NCI-H345 treated with DMSO at 0.1 percent for 48 hours (cell line): ENCODE measurements at regions not wholly inside any gene's neighbourhood (a gene's known extent, or its start where the extent isn't known, plus 50 kb on each side); places are given as distances from the start of the nearest gene placed in this dataset.

Source experiments
- DNase-seq: peaks from one replicate; lab custom pipeline; 2025; ENCODE audit not compliant: unreplicated experiment; lab: John Stamatoyannopoulos, UW

- no peak for DNase-seq
Measured at GRCh38 chr13:78787190-78787589, 128.2 kb upstream of the OBI1 start.

- no peak for DNase-seq
Measured at GRCh38 chr13:78786459-78786858, 127.5 kb upstream of the OBI1 start.

- no peak for DNase-seq
Measured at GRCh38 chr13:78785764-78786163, 126.8 kb upstream of the OBI1 start.

GRCh38 chr13:78784014-78784750, 125.2 kb upstream of the OBI1 start:
- DNase-seq = no peak

- DNase-seq = no peak
Measured at GRCh38 chr13:78780708-78781107, 121.8 kb upstream of the OBI1 start.

- no peak for DNase-seq
Measured at GRCh38 chr13:78779608-78780007, 120.7 kb upstream of the OBI1 start.

- no peak for DNase-seq
Measured at GRCh38 chr13:78777976-78778375, 119.0 kb upstream of the OBI1 start.

- DNase-seq = no peak
Measured at GRCh38 chr13:78777396-78777795, 118.4 kb upstream of the OBI1 start.

GRCh38 chr13:78772933-78773332, 114.0 kb upstream of the OBI1 start:
- DNase-seq = no peak

- no peak for DNase-seq
Measured at GRCh38 chr13:78770601-78771000, 111.6 kb upstream of the OBI1 start.

- DNase-seq = no peak
Measured at GRCh38 chr13:78768950-78769349, 110.0 kb upstream of the OBI1 start.

- DNase-seq = no peak
Measured at GRCh38 chr13:78764665-78765064, 105.7 kb upstream of the OBI1 start.

GRCh38 chr13:78762825-78763224, 103.9 kb upstream of the OBI1 start:
- no peak for DNase-seq

GRCh38 chr13:78759704-78760103, 100.7 kb upstream of the OBI1 start:
- DNase-seq = no peak

- no peak for DNase-seq
Measured at GRCh38 chr13:78758549-78758948, 99.6 kb upstream of the OBI1 start.

- no peak for DNase-seq
Measured at GRCh38 chr13:78753435-78753834, 94.5 kb upstream of the OBI1 start.

- DNase-seq = no peak
Measured at GRCh38 chr13:78750735-78751134, 91.8 kb upstream of the OBI1 start.

- no peak for DNase-seq
Measured at GRCh38 chr13:78743973-78744372, 85.0 kb upstream of the OBI1 start.

GRCh38 chr13:78742659-78743058, 83.7 kb upstream of the OBI1 start:
- DNase-seq = no peak

GRCh38 chr13:78736142-78736541, 77.2 kb upstream of the OBI1 start:
- DNase-seq = no peak

- no peak for DNase-seq
Measured at GRCh38 chr13:78732445-78733017, 73.6 kb upstream of the OBI1 start.

GRCh38 chr13:78722700-78723099, 63.7 kb upstream of the OBI1 start:
- no peak for DNase-seq

- no peak for DNase-seq
Measured at GRCh38 chr13:78719367-78719766, 60.4 kb upstream of the OBI1 start.
